Upper lobe of left lung (tissue), 6 donors: ENCODE measurements at regions not wholly inside any gene's neighbourhood (a gene's known extent, or its start where the extent isn't known, plus 50 kb on each side); places are given as distances from the start of the nearest gene placed in this dataset.
"Not testable (repeated sequence)": the region's sequence is repeated elsewhere in the genome, so short reads cannot be mapped to it uniquely, and the experiment has no call there.

Experiments
- ATAC-seq, 2 donors: fragments of 200-7000 bp; cut with Tn5 transposase; one replicate each; pipeline ENCODE4 v1.9.1; 2022; ENCODE audit warnings: mild to moderate bottlenecking in 2 of 2, moderate library complexity in 2 of 2; ENCODE audit not compliant: low FRiP score in 2 of 2
- DNase-seq, 2 donors: peaks; one replicate each; pipeline ENCODE4 v3.0.0-alpha.2; 2019 to 2020
- H3K27ac ChIP-seq, 4 donors: fragments of 200-600 bp; sonication (generic); one replicate each; pipeline ENCODE4 v1.5.1; 2016 to 2019
- H3K27me3 ChIP-seq, 4 donors: fragments of 200-600 bp; sonication (generic); one replicate each; pipeline ENCODE4 v1.5.1; 2017 to 2019
- H3K36me3 ChIP-seq, 4 donors: fragments of 200-600 bp; sonication (generic); one replicate each; pipeline ENCODE4 v1.5.1; 2016 to 2019
- H3K4me1 ChIP-seq, 4 donors: fragments of 200-600 bp; sonication (generic); one replicate each; pipeline ENCODE4 v1.5.1; 2018 to 2019
- H3K4me3 ChIP-seq, 4 donors: fragments of 200-600 bp; sonication (generic); one replicate each; pipeline ENCODE4 v1.5.1; 2017 to 2019; ENCODE audit warnings: mild to moderate bottlenecking in 2 of 4, moderate library complexity in 1 of 4
- H3K9me3 ChIP-seq, 4 donors: fragments of 200-600 bp; sonication (generic); one replicate each; pipeline ENCODE4 v1.5.1; 2018 to 2019
- donor health status: DM: no; HTN: no; CAD: no; lungs with moderate emphysema.
- donor health status: DM: no; HTN: yes; CAD: no; lungs with severe emphysema.

DNA sequence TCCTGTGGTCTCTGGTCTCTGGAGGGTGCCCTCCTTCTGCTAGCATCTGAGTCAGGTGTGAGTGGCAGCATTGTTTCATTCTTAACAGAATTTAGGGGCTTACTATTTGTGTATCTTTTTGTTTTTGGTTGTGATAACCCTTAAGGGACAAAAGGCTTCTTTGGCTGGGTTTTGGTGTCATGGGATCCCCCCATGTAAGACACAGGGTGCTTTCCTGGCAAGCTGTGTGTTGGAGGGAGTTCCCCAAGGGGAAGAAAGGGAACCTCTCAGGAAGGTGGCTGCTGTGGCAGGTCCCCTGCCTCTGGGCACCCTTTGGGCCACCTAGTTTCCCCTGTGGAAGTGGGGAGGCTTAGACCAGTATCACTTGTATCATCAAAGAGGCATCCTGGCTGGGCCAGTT, 4459.6 kb upstream of the OR11H1 start:
- not testable (repeated sequence) for H3K27ac ChIP-seq, H3K27me3 ChIP-seq, H3K4me1 ChIP-seq, ATAC-seq, H3K4me3 ChIP-seq, H3K36me3 ChIP-seq, DNase-seq
- peaks cover 0 to 30% (median 18%) of the 10 kb centered on the region in 4 donors for H3K9me3 ChIP-seq
